ENCODE measurements at regions not wholly inside any gene's neighbourhood (a gene's known extent, or its start where the extent isn't known, plus 50 kb on each side); places are given as distances from the start of the nearest gene placed in this dataset.

DNA sequence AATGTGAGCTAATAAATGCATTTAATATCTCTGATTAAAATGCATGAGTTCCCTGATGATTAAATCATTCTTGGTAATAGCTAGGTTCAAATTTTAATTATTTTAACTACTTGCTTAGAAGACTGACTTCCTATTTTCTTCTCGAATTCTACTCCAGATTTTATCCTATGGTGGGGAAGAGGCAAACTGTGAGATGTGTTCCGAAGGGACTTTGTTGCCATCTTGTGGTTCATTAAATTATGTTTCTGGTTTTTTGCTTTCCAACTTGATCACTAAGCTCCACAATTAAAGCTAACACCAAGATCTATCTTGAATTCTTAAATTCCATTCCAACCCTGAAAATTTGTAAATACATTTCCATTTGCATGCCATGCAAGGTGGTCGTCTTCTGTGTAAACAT lies 538.4 kb upstream of the PCDH20 start:
- TF ChIP-seq YY1 (IDR thresholded peaks at IDR 0.05; ENCODE audit: low read depth) (no peak), RAD21 (IDR thresholded peaks at IDR 0.05; ENCODE audit: low read depth) (peak; percentile 73)

- TF ChIP-seq NFIC (IDR thresholded peaks at IDR 0.05): no peak
- TF ChIP-seq, protein P1, sequence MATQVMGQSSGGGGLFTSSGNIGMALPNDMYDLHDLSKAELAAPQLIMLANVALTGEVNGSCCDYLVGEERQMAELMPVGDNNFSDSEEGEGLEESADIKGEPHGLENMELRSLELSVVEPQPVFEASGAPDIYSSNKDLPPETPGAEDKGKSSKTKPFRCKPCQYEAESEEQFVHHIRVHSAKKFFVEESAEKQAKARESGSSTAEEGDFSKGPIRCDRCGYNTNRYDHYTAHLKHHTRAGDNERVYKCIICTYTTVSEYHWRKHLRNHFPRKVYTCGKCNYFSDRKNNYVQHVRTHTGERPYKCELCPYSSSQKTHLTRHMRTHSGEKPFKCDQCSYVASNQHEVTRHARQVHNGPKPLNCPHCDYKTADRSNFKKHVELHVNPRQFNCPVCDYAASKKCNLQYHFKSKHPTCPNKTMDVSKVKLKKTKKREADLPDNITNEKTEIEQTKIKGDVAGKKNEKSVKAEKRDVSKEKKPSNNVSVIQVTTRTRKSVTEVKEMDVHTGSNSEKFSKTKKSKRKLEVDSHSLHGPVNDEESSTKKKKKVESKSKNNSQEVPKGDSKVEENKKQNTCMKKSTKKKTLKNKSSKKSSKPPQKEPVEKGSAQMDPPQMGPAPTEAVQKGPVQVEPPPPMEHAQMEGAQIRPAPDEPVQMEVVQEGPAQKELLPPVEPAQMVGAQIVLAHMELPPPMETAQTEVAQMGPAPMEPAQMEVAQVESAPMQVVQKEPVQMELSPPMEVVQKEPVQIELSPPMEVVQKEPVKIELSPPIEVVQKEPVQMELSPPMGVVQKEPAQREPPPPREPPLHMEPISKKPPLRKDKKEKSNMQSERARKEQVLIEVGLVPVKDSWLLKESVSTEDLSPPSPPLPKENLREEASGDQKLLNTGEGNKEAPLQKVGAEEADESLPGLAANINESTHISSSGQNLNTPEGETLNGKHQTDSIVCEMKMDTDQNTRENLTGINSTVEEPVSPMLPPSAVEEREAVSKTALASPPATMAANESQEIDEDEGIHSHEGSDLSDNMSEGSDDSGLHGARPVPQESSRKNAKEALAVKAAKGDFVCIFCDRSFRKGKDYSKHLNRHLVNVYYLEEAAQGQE (IDR thresholded peaks at IDR 0.05; ENCODE audit: low read depth): no peak
Measured at GRCh38 chr13:61950828-61951227, 535.2 kb upstream of the PCDH20 start.

DNA sequence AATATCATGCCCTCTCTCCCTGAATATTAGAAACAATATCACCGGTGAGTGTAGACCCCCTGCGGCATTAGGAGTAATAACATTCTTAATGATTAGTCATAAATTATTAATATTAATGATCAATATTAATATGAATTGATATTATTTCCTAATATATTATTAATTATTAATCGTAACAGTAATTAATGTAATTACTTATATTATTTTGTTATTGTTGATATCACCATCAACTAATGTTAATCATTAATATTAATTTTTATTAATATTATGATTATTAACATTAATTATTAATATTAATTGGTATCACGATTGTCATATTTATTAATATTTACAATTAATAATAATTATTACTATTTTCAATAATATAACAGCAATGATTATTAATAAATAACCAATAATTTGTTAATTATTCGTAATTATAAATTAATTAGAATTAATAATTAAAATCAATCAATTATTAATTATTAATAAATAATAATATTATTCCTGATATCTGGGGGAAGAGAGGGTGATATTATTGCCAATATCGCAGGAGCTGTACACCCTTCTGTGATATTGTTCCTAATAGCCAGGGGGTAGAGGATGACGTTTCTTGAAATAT lies 528.8 kb upstream of the PCDH20 start:
- TF ChIP-seq CEBPB (IDR thresholded peaks at IDR 0.05): no peak
- no peak for TF ChIP-seq FOXM1 (IDR thresholded peaks at IDR 0.05; ENCODE audit: borderline replicate concordance, low read depth)
- TF ChIP-seq, protein P2, sequence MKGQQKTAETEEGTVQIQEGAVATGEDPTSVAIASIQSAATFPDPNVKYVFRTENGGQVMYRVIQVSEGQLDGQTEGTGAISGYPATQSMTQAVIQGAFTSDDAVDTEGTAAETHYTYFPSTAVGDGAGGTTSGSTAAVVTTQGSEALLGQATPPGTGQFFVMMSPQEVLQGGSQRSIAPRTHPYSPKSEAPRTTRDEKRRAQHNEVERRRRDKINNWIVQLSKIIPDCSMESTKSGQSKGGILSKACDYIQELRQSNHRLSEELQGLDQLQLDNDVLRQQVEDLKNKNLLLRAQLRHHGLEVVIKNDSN (IDR thresholded peaks at IDR 0.05): no peak
- TF ChIP-seq ZBTB7A (IDR thresholded peaks at IDR 0.05; ENCODE audit: low read depth): no peak
- TF ChIP-seq, protein P3, sequence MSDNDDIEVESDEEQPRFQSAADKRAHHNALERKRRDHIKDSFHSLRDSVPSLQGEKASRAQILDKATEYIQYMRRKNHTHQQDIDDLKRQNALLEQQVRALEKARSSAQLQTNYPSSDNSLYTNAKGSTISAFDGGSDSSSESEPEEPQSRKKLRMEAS (IDR thresholded peaks at IDR 0.05): no peak
- no peak for TF ChIP-seq YY1 (IDR thresholded peaks at IDR 0.05; ENCODE audit: low read depth)
- TF ChIP-seq RAD21 (IDR thresholded peaks at IDR 0.05; ENCODE audit: low read depth): no peak
- TF ChIP-seq EP300 (IDR thresholded peaks at IDR 0.05; ENCODE audit: borderline replicate concordance): no peak
- TF ChIP-seq NFIC (IDR thresholded peaks at IDR 0.05): no peak
- no peak for TF ChIP-seq EGR1 (IDR thresholded peaks at IDR 0.05)
- no peak for TF ChIP-seq CREB1 (IDR thresholded peaks at IDR 0.05; ENCODE audit: low read depth)
- TF ChIP-seq TCF12 (IDR thresholded peaks at IDR 0.05; ENCODE audit: low read depth): no peak
- no peak for TF ChIP-seq TAF1 (IDR thresholded peaks at IDR 0.05; ENCODE audit: low read depth)

- TF ChIP-seq, protein P1 (IDR thresholded peaks at IDR 0.05; ENCODE audit: low read depth): no peak
- TF ChIP-seq CEBPB (IDR thresholded peaks at IDR 0.05): no peak
- no peak for TF ChIP-seq EGR1 (IDR thresholded peaks at IDR 0.05)
- TF ChIP-seq FOXM1 (IDR thresholded peaks at IDR 0.05; ENCODE audit: borderline replicate concordance, low read depth): no peak
- no peak for TF ChIP-seq ZBTB7A (IDR thresholded peaks at IDR 0.05; ENCODE audit: low read depth)
- TF ChIP-seq RAD21 (IDR thresholded peaks at IDR 0.05; ENCODE audit: low read depth): no peak
- TF ChIP-seq, protein P2 (IDR thresholded peaks at IDR 0.05): no peak
- no peak for TF ChIP-seq CREB1 (IDR thresholded peaks at IDR 0.05; ENCODE audit: low read depth)
- TF ChIP-seq, protein P3 (IDR thresholded peaks at IDR 0.05): no peak
- no peak for TF ChIP-seq TCF12 (IDR thresholded peaks at IDR 0.05; ENCODE audit: low read depth)
- no peak for TF ChIP-seq TEAD4 (IDR thresholded peaks at IDR 0.05)
- TF ChIP-seq EP300 (IDR thresholded peaks at IDR 0.05; ENCODE audit: borderline replicate concordance): no peak
- no peak for TF ChIP-seq TAF1 (IDR thresholded peaks at IDR 0.05; ENCODE audit: low read depth)
- TF ChIP-seq NFIC (IDR thresholded peaks at IDR 0.05): no peak
- TF ChIP-seq YY1 (IDR thresholded peaks at IDR 0.05; ENCODE audit: low read depth): no peak
Measured at GRCh38 chr13:61935710-61936109, 520.1 kb upstream of the PCDH20 start.

GRCh38 chr13:61927648-61928047 lies 512.0 kb upstream of the PCDH20 start:
- TF ChIP-seq RAD21 (IDR thresholded peaks at IDR 0.05; ENCODE audit: low read depth) (no peak), FOXM1 (IDR thresholded peaks at IDR 0.05; ENCODE audit: borderline replicate concordance, low read depth) (no peak), EGR1 (IDR thresholded peaks at IDR 0.05) (no peak)

- TF ChIP-seq, protein P2 (IDR thresholded peaks at IDR 0.05): no peak
Measured at GRCh38 chr13:61918841-61919240, 503.2 kb upstream of the PCDH20 start.

DNA sequence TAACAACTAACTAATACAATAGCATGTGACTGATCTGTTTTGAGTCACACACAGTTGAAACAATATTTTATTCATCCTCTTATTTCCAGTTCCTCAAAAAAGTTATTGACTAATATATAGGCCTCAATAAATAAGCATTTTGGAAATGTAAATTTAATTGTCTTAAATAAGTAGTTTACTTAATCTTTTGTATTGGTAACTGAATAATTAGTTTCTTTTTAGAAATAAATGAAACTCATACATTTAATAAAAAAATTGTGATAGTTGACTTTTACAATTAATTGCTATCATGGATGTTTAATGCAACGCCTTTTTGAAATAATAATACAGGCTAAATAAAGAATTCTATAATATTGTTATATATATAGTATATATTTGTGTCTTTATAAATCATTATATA lies 500.8 kb upstream of the PCDH20 start:
- TF ChIP-seq, protein P1 (IDR thresholded peaks at IDR 0.05; ENCODE audit: low read depth): no peak
- TF ChIP-seq CREB1 (IDR thresholded peaks at IDR 0.05; ENCODE audit: low read depth): no peak
- no peak for TF ChIP-seq EGR1 (IDR thresholded peaks at IDR 0.05)
- no peak for TF ChIP-seq NFIC (IDR thresholded peaks at IDR 0.05)
- TF ChIP-seq, protein P3 (IDR thresholded peaks at IDR 0.05): no peak
- no peak for TF ChIP-seq RAD21 (IDR thresholded peaks at IDR 0.05; ENCODE audit: low read depth)
- no peak for TF ChIP-seq ZBTB7A (IDR thresholded peaks at IDR 0.05; ENCODE audit: low read depth)
- TF ChIP-seq CEBPB (IDR thresholded peaks at IDR 0.05): no peak
- TF ChIP-seq FOXM1 (IDR thresholded peaks at IDR 0.05; ENCODE audit: borderline replicate concordance, low read depth): no peak
- TF ChIP-seq, protein P2 (IDR thresholded peaks at IDR 0.05): no peak
- no peak for TF ChIP-seq TCF12 (IDR thresholded peaks at IDR 0.05; ENCODE audit: low read depth)
- TF ChIP-seq EP300 (IDR thresholded peaks at IDR 0.05; ENCODE audit: borderline replicate concordance): no peak
- TF ChIP-seq YY1 (IDR thresholded peaks at IDR 0.05; ENCODE audit: low read depth): no peak
- TF ChIP-seq TEAD4 (IDR thresholded peaks at IDR 0.05): no peak
- TF ChIP-seq TAF1 (IDR thresholded peaks at IDR 0.05; ENCODE audit: low read depth): no peak
